Mononuclear cell (primary cell): ENCODE measurements at regions not wholly inside any gene's neighbourhood (a gene's known extent, or its start where the extent isn't known, plus 50 kb on each side); places are given as distances from the start of the nearest gene placed in this dataset.

Source experiments
- H3K27me3 ChIP-seq: 2 replicates; pipeline ENCODE4 v1.6.0; 2011; ENCODE audit warnings: low read length, control low read depth; ENCODE audit not compliant: insufficient read depth
- H3K4me1 ChIP-seq: 2 replicates; pipeline ENCODE4 v1.5.1; 2011; ENCODE audit warnings: mild to moderate bottlenecking, low read length, control low read depth; ENCODE audit not compliant: insufficient read depth
- H3K4me3 ChIP-seq: 2 replicates; pipeline ENCODE4 v1.5.1; 2011; ENCODE audit warnings: mild to moderate bottlenecking, low read length, moderate library complexity
- H3K9me3 ChIP-seq: 2 replicates; pipeline ENCODE4 v1.5.1; 2011; ENCODE audit warnings: low read depth, mild to moderate bottlenecking, control low read depth, low read length

DNA sequence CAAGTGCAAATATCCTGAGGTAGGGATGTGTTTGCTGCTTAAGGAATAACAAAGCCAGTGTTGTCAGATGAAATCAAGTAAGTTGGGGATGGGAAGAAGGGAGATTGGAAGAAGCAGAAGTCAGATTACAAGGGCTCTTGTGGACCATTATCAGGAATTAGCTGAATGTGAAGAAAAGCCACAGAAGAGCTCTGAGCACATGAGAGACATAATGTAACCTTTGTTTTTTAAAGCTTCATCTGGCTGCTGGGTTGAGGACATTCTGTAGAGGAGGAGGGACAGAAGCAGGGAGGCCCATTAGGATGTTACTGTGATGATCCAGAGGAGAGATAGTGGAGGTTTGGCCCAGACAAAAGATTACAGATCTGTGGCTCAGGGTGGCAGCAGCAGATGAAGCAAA, 111.7 kb downstream of the DUSP10 start:
- Histone ChIP-seq H3K9me3 (no peaks in the 10 kb centered on the region), H3K4me1 (no peaks in the 10 kb centered on the region), H3K27me3 (no peaks in the 10 kb centered on the region), H3K4me3 (no peak overlapping the region)

DNA sequence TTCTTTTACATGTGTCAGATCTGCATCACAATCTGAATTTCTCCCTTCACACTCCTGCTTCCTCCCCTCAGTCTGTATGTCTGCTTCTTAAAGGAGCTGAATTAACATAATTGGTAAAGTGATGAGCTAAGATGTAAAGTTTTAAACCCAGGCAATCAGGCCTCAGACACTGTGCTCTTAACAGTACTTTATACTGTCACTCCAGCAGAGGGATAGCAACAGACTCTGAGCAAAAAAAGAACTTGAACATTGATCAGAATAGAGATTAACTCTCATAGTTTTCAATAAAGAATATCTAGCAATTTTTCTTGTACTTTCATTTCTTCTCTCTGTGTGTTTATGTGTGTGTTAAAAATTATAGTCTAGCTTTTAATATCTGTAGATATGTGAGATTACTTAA, 110.3 kb downstream of the DUSP10 start:
- Histone ChIP-seq H3K4me1 (no peaks in the 10 kb centered on the region), H3K9me3 (no peaks in the 10 kb centered on the region), H3K4me3 (no peak overlapping the region), H3K27me3 (no peaks in the 10 kb centered on the region)

DNA sequence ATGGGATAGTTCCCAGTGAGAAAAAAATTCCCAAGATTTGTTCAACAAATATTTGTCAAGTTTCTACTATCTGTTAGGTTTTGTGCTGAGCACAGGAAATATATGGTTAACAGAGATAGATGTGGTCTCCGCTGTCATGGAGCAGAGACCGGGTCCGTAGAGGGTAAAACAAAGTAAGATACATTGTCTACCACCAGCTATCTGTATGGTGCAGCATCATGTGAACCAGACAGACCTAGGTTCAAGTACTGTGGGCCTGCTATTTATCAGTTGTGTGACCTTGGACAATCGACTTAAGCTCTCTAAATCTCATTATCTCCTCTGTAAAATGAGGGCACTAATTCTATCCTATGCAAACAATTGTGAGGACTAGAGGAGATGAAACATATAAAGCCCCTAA, 109.8 kb downstream of the DUSP10 start:
- H3K9me3 ChIP-seq: no peaks in the 10 kb centered on the region
- no peaks in the 10 kb centered on the region for H3K4me1 ChIP-seq
- no peak overlapping the region for H3K4me3 ChIP-seq
- H3K27me3 ChIP-seq: no peaks in the 10 kb centered on the region

DNA sequence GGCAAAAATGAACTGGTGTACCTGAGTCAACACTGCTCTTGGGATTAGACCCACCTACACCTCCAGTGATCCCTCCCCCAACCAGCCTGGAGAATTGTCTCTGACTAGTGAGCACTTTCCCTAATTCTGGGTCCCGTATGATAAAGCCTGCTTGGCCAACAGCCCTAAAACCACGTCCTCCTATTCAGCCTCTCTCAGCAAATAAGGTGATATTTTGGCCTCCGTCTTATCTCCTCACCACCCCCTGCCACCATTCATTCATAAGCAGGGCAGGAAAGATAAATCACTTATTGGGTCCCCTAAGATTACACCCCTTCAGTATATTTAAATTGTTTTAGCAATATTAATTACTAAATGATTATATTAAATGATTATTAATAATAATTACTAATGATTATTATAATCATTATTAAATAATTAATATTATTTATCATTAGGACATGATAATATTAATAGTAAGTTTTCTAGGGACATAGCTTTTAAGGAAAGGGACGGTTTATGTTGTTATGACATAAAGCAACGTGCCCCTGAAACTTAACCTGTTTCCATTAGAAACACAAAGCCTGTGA, 108.0 kb downstream of the DUSP10 start:
- Histone ChIP-seq H3K4me1 (no peaks in the 10 kb centered on the region), H3K27me3 (no peaks in the 10 kb centered on the region), H3K9me3 (no peaks in the 10 kb centered on the region), H3K4me3 (no peak overlapping the region)

DNA sequence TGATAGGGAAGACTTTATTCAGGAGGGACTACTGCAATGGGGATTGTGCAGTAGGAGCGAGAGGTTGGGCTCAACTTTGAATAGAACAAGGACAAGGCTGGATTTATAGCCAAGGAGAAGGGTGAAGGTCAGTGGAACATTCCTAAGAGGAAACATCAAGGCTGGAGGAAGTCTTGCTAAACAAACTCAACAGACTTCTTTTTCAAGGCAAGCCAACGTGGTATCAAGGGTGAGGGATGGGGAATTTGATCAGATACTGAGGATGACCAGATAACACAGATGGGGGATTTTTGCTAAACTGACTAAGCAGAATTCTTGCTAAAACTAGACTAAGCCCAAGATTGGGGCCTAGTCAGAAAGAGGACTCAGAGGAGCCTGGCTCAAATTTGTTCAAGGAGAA, 107.3 kb downstream of the DUSP10 start:
- H3K27me3 ChIP-seq: no peaks in the 10 kb centered on the region
- H3K4me1 ChIP-seq: no peaks in the 10 kb centered on the region
- no peaks in the 10 kb centered on the region for H3K9me3 ChIP-seq
- H3K4me3 ChIP-seq: no peak overlapping the region

DNA sequence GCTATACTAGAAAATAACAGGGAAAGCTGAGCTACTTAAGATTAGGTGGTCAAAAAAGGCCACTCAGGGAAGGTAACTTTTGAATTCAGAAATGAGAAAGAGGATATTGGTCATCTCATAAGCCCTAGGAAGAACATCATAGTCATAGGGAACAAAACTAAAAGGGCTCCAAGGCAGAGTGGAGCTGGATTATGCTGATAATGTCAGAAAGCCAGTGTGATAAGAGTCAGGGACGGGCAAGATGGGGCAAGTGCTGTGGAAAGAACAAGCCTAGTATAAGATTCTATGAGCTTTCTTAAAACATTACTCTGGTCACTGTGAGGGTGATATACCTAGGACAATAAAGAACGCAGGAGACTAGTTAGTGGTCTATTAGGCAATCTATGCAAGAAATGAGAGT, 106.6 kb downstream of the DUSP10 start:
- Histone ChIP-seq H3K4me3 (no peak overlapping the region), H3K9me3 (no peaks in the 10 kb centered on the region)

DNA sequence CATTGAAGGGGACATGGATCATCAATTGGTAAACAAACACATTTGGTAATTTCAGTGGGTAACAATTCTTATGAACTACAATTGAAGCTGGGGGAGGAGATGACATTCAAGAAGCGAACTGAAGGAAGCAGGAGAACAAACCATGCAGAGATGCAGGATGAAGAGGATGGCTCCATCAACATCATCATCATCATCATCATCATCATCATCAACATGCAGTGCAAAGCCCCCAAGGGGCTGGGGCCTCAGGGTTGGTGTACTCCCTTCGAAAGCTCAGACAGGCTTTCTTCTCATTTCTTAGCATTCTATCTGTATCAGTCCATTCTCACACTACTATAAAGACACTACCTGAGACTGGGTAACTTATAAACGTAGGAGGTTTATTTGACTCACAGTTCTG, 105.8 kb downstream of the DUSP10 start:
- no peaks in the 10 kb centered on the region for H3K9me3 ChIP-seq
- no peaks in the 10 kb centered on the region for H3K27me3 ChIP-seq
- H3K4me3 ChIP-seq: no peak overlapping the region
- H3K4me1 ChIP-seq: no peaks in the 10 kb centered on the region

More for the DNA sequence above, 106.6 kb downstream of the DUSP10 start:
- Histone ChIP-seq H3K4me1 (no peaks in the 10 kb centered on the region), H3K27me3 (no peaks in the 10 kb centered on the region)

DNA sequence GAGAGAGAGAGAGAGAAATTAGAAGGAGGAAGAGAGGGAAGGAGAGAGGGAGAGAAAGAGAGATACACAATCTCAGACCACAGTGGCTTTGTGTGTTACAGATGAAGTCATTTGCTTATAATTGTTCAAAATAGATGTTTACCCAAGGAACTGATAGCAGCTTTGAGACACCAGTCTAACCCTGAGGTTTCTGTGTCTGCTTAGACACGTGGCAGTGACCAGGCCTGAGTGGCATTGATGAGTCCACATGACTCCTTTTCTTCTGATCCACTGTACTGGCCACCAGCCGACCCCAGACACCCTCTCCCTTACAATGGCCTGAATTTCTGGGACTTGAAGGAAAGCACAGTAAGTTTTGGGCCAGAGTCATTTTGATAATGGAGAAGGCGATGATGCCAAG, 104.9 kb downstream of the DUSP10 start:
- Histone ChIP-seq H3K4me1 (no peaks in the 10 kb centered on the region), H3K9me3 (no peaks in the 10 kb centered on the region), H3K27me3 (no peaks in the 10 kb centered on the region), H3K4me3 (no peak overlapping the region)

DNA sequence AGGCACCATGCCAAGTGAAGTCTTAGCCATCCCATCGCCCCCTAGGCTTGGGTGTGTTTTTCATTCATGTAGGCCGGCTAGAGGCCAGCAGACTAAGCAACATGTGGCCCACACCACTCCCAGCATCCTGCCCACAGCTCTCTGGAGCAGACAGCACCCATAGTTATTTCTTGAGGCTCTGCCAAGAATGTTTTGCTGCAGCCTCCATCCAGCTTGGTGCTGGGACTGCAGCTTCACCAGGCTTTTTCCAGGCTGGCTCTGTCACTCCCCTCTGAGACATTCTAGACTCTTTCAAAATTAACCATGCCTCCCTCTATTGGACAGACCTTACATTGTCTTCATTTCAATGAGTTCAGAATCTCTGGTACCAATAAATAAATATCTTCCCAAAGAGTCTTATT, 104.2 kb downstream of the DUSP10 start:
- Histone ChIP-seq H3K4me1 (no peaks in the 10 kb centered on the region), H3K27me3 (no peaks in the 10 kb centered on the region), H3K9me3 (no peaks in the 10 kb centered on the region), H3K4me3 (no peak overlapping the region)

DNA sequence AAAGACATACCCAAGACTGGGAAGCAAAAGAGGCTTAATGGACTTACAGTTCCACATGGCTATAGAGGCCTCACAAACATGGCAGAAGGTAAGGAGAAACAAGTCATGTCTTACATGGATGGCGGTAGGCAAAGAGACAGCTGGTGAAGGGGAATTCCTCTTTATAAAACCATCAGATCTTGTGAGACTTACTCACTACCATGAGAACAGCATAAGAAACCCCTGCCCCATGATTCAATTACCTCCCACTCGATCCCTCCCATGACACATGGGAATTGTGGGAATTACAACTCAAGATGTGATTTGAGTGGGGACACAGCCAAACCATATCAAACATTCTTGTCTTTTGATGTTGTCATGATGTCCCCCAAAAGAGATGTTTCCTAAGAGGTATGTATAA, 103.3 kb downstream of the DUSP10 start:
- no peaks in the 10 kb centered on the region for H3K9me3 ChIP-seq
- H3K4me3 ChIP-seq: no peak overlapping the region
- no peaks in the 10 kb centered on the region for H3K27me3 ChIP-seq
- H3K4me1 ChIP-seq: no peaks in the 10 kb centered on the region

DNA sequence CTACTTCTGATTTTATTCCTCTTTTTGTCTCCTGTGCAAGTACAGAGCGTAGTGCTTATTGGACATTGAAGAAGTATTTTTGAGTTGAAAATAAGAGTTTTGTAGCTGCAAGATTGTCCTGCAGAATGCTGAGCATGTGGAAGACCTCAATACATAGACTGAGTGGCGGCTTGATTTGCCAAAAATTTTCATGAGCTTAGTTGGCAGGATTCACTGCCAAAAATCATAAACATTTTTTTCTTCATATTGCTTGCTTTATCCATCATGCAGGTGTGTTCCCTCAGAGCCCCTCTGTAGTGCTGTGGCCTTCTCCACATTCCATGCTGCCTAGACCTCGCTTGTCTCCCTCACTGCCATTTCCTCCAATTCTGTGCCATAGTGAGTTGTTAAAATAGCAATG, 100.1 kb downstream of the DUSP10 start:
- H3K4me1 ChIP-seq: peaks cover 4% of the 10 kb centered on the region
- H3K27me3 ChIP-seq: no peaks in the 10 kb centered on the region
- no peak overlapping the region for H3K4me3 ChIP-seq
- no peaks in the 10 kb centered on the region for H3K9me3 ChIP-seq

DNA sequence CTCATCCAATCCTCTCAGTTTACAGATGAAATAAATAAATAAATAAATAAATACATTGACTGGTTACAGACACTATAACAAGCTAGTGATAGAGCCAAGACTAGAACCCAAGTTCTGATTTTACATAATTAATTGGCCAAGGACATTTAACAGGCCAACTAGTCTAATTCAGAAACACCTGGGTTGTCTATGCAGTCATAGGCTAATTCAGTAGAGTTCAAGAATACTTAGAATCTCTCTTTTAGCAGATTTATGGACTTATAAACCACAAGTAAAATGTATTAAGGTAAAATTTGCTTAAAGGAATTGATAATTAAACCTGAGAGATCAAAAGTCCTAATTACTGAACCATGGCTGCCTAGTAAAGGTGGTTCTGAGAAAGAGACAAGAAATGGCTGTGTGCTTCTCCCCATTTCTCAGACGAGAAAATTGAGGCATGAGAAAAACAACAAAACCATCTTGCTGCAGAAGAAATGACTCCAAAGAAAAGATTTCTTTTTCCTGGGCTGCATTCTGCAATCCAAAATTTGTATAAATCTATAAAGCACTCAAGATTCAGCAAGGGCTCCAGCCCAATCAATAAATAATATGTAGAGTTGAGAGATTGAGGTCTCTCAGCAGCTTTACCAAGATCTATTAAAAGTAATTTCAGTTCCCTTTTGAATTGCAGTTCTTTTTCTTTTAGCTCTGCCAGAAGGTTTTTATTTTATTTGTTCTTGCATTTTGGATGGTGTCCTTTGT, 98.3 kb downstream of the DUSP10 start:
- H3K27me3 ChIP-seq: no peaks in the 10 kb centered on the region
- no peak overlapping the region for H3K4me3 ChIP-seq
- peaks cover 4% of the 10 kb centered on the region for H3K4me1 ChIP-seq
- H3K9me3 ChIP-seq: no peaks in the 10 kb centered on the region

DNA sequence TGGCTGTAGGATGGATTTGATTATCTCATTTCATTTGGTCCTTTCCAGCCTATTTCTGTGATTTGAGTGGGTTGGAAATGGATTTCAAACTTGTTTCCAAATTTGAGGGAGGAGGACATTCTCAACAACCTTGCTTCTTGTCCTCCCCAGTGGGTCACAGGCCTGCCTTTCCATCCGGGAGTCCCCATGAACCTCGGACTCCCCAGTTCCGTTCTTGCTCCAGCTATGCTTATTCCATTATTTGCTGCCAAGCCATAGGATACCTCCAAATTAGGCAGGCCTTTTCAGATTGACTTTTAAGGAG, 97.8 kb downstream of the DUSP10 start:
- H3K27me3 ChIP-seq: no peaks in the 10 kb centered on the region

DNA sequence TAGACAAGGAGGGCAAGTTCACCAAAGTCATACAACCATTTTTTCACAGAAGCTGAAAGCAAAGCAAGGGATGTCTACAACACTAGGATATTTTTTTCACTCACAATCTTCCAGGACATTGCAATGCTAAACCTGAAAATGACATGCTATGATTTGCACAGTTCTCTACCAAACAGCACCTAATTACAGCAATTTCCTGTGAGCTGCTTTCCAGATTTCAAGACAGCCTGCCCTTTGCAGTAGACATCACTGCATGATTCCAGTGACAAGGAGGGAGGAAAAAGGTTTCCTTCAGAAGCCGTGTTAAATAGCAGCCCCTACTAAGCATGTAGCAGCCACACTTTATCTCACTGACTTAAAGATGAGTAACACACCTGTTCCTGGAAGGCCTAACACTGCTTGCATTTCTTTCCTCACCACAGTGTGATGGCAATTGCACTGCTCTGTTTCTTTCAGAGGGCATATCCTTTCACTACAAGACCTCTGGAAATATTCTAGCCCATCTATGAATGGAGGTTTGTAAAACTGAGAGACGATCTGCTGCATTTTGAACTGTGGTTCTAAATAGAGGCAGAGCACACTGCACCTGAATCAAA, 97.1 kb downstream of the DUSP10 start:
- H3K4me1 ChIP-seq: peaks cover 4% of the 10 kb centered on the region
- no peaks in the 10 kb centered on the region for H3K9me3 ChIP-seq
- no peaks in the 10 kb centered on the region for H3K27me3 ChIP-seq

More for the DNA sequence above, 97.8 kb downstream of the DUSP10 start:
- H3K4me1 ChIP-seq: peaks cover 4% of the 10 kb centered on the region
- no peak overlapping the region for H3K4me3 ChIP-seq
- H3K9me3 ChIP-seq: no peaks in the 10 kb centered on the region

DNA sequence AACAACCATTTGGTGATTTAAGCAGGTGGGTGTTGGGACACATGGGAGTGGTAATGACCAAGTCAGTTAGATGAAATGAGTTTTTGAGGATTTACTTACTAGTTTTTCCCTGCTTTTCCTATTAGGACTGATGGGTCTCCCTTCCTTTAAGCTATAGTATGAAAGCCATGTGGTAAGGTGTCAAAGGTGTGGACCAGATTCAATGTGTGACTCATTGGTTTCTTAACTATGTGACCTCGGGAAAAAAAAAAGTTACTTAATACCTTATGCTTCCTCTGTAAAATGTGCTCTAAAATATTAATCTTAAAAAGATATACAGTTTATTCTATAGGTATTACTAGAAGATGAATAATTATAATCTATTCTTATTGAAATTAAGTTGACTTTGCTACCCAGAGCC, 93.7 kb downstream of the DUSP10 start:
- H3K27me3 ChIP-seq: no peaks in the 10 kb centered on the region
- H3K4me3 ChIP-seq: no peak overlapping the region
- peaks cover 4% of the 10 kb centered on the region for H3K4me1 ChIP-seq
- H3K9me3 ChIP-seq: no peaks in the 10 kb centered on the region

More for the DNA sequence above, 97.1 kb downstream of the DUSP10 start:
- H3K4me3 ChIP-seq: no peak overlapping the region
